GM23338 (cell line): ENCODE measurements at regions not wholly inside any gene's neighbourhood (a gene's known extent, or its start where the extent isn't known, plus 50 kb on each side); places are given as distances from the start of the nearest gene placed in this dataset.

Experiments
- ATAC-seq: fragments of 200-7000 bp; cut with Tn5 transposase; 3 replicates; pipeline ENCODE4 v1.9.1; 2020
- DNase-seq: peaks from one replicate; pipeline ENCODE4 v3.0.0-alpha.2; 2015; ENCODE audit warnings: low spot score
- H2AFZ ChIP-seq: fragments of 200-600 bp; sonication (generic); 2 replicates; pipeline ENCODE4 v1.8.0; 2016; ENCODE audit warnings: antibody characterized with exemption, mild to moderate bottlenecking, moderate library complexity
- H3F3A ChIP-seq: fragments of 200-600 bp; sonication (generic); replicated peaks from 2 replicates; pipeline ENCODE4 v1.8.0; 2017; ENCODE audit warnings: antibody characterized with exemption, mixed run types, low read depth
- H3K27ac ChIP-seq: fragments of 200-600 bp; sonication (generic); 2 replicates; pipeline ENCODE4 v1.6.1; 2016; ENCODE audit warnings: low read depth
- H3K27me3 ChIP-seq: fragments of 200-600 bp; sonication (generic); 2 replicates; pipeline ENCODE4 v1.8.0; 2016; ENCODE audit warnings: mild to moderate bottlenecking, mixed run types, moderate library complexity; ENCODE audit not compliant: insufficient read depth
- H3K36me3 ChIP-seq: fragments of 200-600 bp; sonication (generic); 2 replicates; pipeline ENCODE4 v1.8.0; 2016; ENCODE audit warnings: mild to moderate bottlenecking; ENCODE audit not compliant: insufficient read depth
- H3K4me1 ChIP-seq: fragments of 200-600 bp; sonication (generic); 2 replicates; pipeline ENCODE4 v1.8.0; 2016; ENCODE audit warnings: mild to moderate bottlenecking, moderate library complexity; ENCODE audit not compliant: insufficient read depth
- H3K4me2 ChIP-seq: fragments of 200-600 bp; sonication (generic); 2 replicates; pipeline ENCODE4 v1.7.1; 2017; ENCODE audit warnings: mixed run types
- H3K4me3 ChIP-seq: fragments of 200-600 bp; sonication (generic); 2 replicates; pipeline ENCODE4 v1.6.1; 2016; ENCODE audit warnings: mixed run types
- H3K79me2 ChIP-seq: fragments of 200-600 bp; sonication (generic); replicated peaks from 2 replicates; pipeline ENCODE4 v1.8.0; 2017; ENCODE audit warnings: mild to moderate bottlenecking; ENCODE audit not compliant: insufficient read depth
- H3K9me2 ChIP-seq: fragments of 200-600 bp; sonication (generic); 2 replicates; pipeline ENCODE4 v1.8.0; 2017; ENCODE audit not compliant: insufficient read depth
- H4K20me1 ChIP-seq: fragments of 200-600 bp; sonication (generic); replicated peaks from 2 replicates; pipeline ENCODE4 v1.8.0; 2017; ENCODE audit warnings: mild to moderate bottlenecking; ENCODE audit not compliant: insufficient read depth
- H3K27ac Mint-ChIP-seq: 2 replicates; pipeline ENCODE4 v1.8.0; 2020; ENCODE audit warnings: inconsistent platforms, mild to moderate bottlenecking, moderate library complexity, mixed read lengths
- H3K27me3 Mint-ChIP-seq: 3 replicates; pipeline ENCODE4 v1.8.0; 2022; ENCODE audit warnings: low read depth, mild to moderate bottlenecking, moderate library complexity, mixed read lengths, inconsistent platforms; ENCODE audit not compliant: insufficient read depth, poor library complexity
- H3K36me3 Mint-ChIP-seq: 3 replicates; pipeline ENCODE4 v1.8.0; 2021; ENCODE audit warnings: low read depth, mild to moderate bottlenecking, inconsistent platforms, moderate library complexity, mixed read lengths
- H3K4me1 Mint-ChIP-seq: 3 replicates; pipeline ENCODE4 v1.8.0; 2020; ENCODE audit warnings: mild to moderate bottlenecking, inconsistent platforms, mixed read lengths
- H3K4me3 Mint-ChIP-seq: 3 replicates; pipeline ENCODE4 v1.8.0; 2021; ENCODE audit warnings: moderate library complexity, mild to moderate bottlenecking, inconsistent platforms, mixed read lengths
- H3K9me3 Mint-ChIP-seq: 3 replicates; pipeline ENCODE4 v1.8.0; 2020; ENCODE audit warnings: moderate library complexity, mild to moderate bottlenecking, inconsistent platforms, mixed read lengths
- CTCF ChIP-seq, 2 experiments: fragments of 200-600 bp in 1 of 2; sonication (generic) in 1 of 2; conservative IDR thresholded peaks; 2 replicates each; pipeline versions ENCODE4 v1.5.1 to v1.6.1; 2016 to 2017; ENCODE audit warnings: antibody characterized with exemption in 2 of 2, low read depth in 2 of 2, mild to moderate bottlenecking in 2 of 2, moderate library complexity in 1 of 2
- EZH2 ChIP-seq: fragments of 200-600 bp; sonication (generic); IDR thresholded peaks from one replicate; pipeline ENCODE4 v1.8.0; 2017; ENCODE audit warnings: antibody characterized with exemption, mild to moderate bottlenecking, low read depth; ENCODE audit not compliant: unreplicated experiment
- EZH2phosphoT487 ChIP-seq: fragments of 200-600 bp; sonication (generic); IDR thresholded peaks from one replicate; pipeline ENCODE4 v1.8.1; 2018; ENCODE audit warnings: antibody characterized with exemption; ENCODE audit not compliant: unreplicated experiment
- JUNB ChIP-seq: IDR thresholded peaks from one replicate; pipeline ENCODE4 v1.6.1; 2016; ENCODE audit warnings: antibody characterized with exemption; ENCODE audit not compliant: unreplicated experiment
- NANOG ChIP-seq: IDR thresholded peaks from 2 replicates; pipeline ENCODE4 v1.6.1; 2016; ENCODE audit warnings: antibody characterized with exemption, borderline replicate concordance
- REST ChIP-seq: IDR thresholded peaks from one replicate; pipeline ENCODE4 v1.6.1; 2018; ENCODE audit warnings: antibody characterized with exemption; ENCODE audit not compliant: unreplicated experiment
- STAT1 ChIP-seq: IDR thresholded peaks from one replicate; pipeline ENCODE4 v1.6.1; 2016; ENCODE audit warnings: antibody characterized with exemption; ENCODE audit not compliant: unreplicated experiment
- TF ChIP-seq, protein P1 (sequence below): IDR thresholded peaks from 2 replicates; pipeline ENCODE4 v1.6.1; 2016; ENCODE audit warnings: antibody characterized with exemption

- TF ChIP-seq REST = no peak
- TF ChIP-seq EZH2 = no peak
- no peak for TF ChIP-seq EZH2phosphoT487
- TF ChIP-seq STAT1 = no peak
- peak; percentile 92 to 94 for TF ChIP-seq CTCF (conservative IDR thresholded peaks at IDR 0.05; ENCODE audit: low read depth in 2 of 2)
- TF ChIP-seq JUNB = no peak
- TF ChIP-seq, protein P1, sequence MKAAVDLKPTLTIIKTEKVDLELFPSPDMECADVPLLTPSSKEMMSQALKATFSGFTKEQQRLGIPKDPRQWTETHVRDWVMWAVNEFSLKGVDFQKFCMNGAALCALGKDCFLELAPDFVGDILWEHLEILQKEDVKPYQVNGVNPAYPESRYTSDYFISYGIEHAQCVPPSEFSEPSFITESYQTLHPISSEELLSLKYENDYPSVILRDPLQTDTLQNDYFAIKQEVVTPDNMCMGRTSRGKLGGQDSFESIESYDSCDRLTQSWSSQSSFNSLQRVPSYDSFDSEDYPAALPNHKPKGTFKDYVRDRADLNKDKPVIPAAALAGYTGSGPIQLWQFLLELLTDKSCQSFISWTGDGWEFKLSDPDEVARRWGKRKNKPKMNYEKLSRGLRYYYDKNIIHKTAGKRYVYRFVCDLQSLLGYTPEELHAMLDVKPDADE = no peak
- TF ChIP-seq NANOG = no peak
Observed at GRCh38 chr6:85354761-85355618, 94.9 kb upstream of the NT5E start.

More at GRCh38 chr6:85354761-85355618, 94.9 kb upstream of the NT5E start:
- peak; percentile 81 for DNase-seq
- no peaks in the 10 kb centered on the region for H3K4me1 Mint-ChIP-seq
- no peaks in the 10 kb centered on the region for H3K9me3 Mint-ChIP-seq
- H3K27ac Mint-ChIP-seq = no peak overlapping the region
- ATAC-seq = peak; percentile 99
- Histone ChIP-seq H3F3A (no peaks in the 10 kb centered on the region), H3K79me2 (no peaks in the 10 kb centered on the region), H3K27ac (no peak overlapping the region), H3K4me2 (no peak overlapping the region), H3K9me2 (no peaks in the 10 kb centered on the region), H3K36me3 (no peaks in the 10 kb centered on the region), H3K4me1 (no peaks in the 10 kb centered on the region), H4K20me1 (no peaks in the 10 kb centered on the region), H3K4me3 (no peak overlapping the region), H3K27me3 (no peaks in the 10 kb centered on the region), H2AFZ (no peak overlapping the region)
- peaks cover 3% of the 10 kb centered on the region for H3K27me3 Mint-ChIP-seq
- no peaks in the 10 kb centered on the region for H3K36me3 Mint-ChIP-seq
- H3K4me3 Mint-ChIP-seq = no peak overlapping the region
